ENCODE measurements at regions not wholly inside any gene's neighbourhood (a gene's known extent, or its start where the extent isn't known, plus 50 kb on each side); places are given as distances from the start of the nearest gene placed in this dataset.

- Histone ChIP-seq H3K9me3 (replicated peaks in 1 of 2; ENCODE audit: control insufficient read depth in 1 of 2, insufficient read depth in 1 of 2, low read length in 2 of 2) (peaks cover 6 to 12% of the 10 kb centered on the region in 2 donors), H3K9ac (ENCODE audit: insufficient read depth, low read length, poor library complexity, severe bottlenecking) (no peak overlapping the region), H3K79me2 (ENCODE audit: insufficient read depth, low read length) (no peaks in the 10 kb centered on the region), H2AFZ (ENCODE audit: insufficient read depth, low read depth, low read length, poor library complexity, severe bottlenecking) (no peak overlapping the region), H3K27me3 (ENCODE audit: control insufficient read depth in 2 of 2, insufficient read depth in 2 of 2, low read length in 2 of 2) (no peaks in the 10 kb centered on the region), H4K20me1 (ENCODE audit: insufficient read depth, low read length) (no peaks in the 10 kb centered on the region), H3K36me3 (replicated peaks in 1 of 2; ENCODE audit: control insufficient read depth in 1 of 2, insufficient read depth in 2 of 2, low read length in 2 of 2) (no peaks in the 10 kb centered on the region), H3K4me1 (ENCODE audit: control insufficient read depth in 1 of 2, insufficient read depth in 2 of 2, low read length in 2 of 2) (no peaks in the 10 kb centered on the region), H3K4me3 (replicated peaks in 1 of 3; ENCODE audit: low read depth in 2 of 3, low read length in 3 of 3) (no peak overlapping the region), H3K27ac (ENCODE audit: low read depth in 1 of 2, low read length in 2 of 2) (no peak overlapping the region), H3K4me2 (replicated peaks; ENCODE audit: extremely low read depth, low read length, poor library complexity, severe bottlenecking) (no peak overlapping the region)
- Mint-ChIP-seq H3K4me1 (no peaks in the 10 kb centered on the region), H3K9me3 (peaks cover 2 to 13% (median 10%) of the 10 kb centered on the region in 7 donors), H3K4me3 (no peak overlapping the region), H3K36me3 (no peaks in the 10 kb centered on the region), H3K27ac (no peak overlapping the region), H3K27me3 (ENCODE audit: low read depth in 3 of 3) (peaks cover 0 to 2% (median 2%) of the 10 kb centered on the region in 3 donors)
- TF ChIP-seq CTCF (IDR thresholded peaks at IDR 0.05), result no peak
- no CpG with 5 or more reads among the region's 2 CpGs for WGBS (ENCODE audit: insufficient coverage)
- no peak for DNase-seq
- intact Hi-C loops (cut with micrococcal nuclease), result no loop called here
Measured at GRCh38 chr20:52433326-52434040, 241.9 kb upstream of the ZFP64 start.

GRCh38 chr20:52432740-52433139, 241.2 kb upstream of the ZFP64 start:
- no peak for TF ChIP-seq CTCF (IDR thresholded peaks at IDR 0.05)
- Histone ChIP-seq H3K4me2 (replicated peaks; ENCODE audit: extremely low read depth, low read length, poor library complexity, severe bottlenecking) (no peak overlapping the region), H3K9me3 (replicated peaks in 1 of 2; ENCODE audit: control insufficient read depth in 1 of 2, insufficient read depth in 1 of 2, low read length in 2 of 2) (peaks cover 6 to 12% of the 10 kb centered on the region in 2 donors), H3K4me3 (replicated peaks in 1 of 3; ENCODE audit: low read depth in 2 of 3, low read length in 3 of 3) (no peak overlapping the region), H3K36me3 (replicated peaks in 1 of 2; ENCODE audit: control insufficient read depth in 1 of 2, insufficient read depth in 2 of 2, low read length in 2 of 2) (no peaks in the 10 kb centered on the region), H4K20me1 (ENCODE audit: insufficient read depth, low read length) (no peaks in the 10 kb centered on the region), H3K27ac (ENCODE audit: low read depth in 1 of 2, low read length in 2 of 2) (no peak overlapping the region), H3K4me1 (ENCODE audit: control insufficient read depth in 1 of 2, insufficient read depth in 2 of 2, low read length in 2 of 2) (no peaks in the 10 kb centered on the region), H3K9ac (ENCODE audit: insufficient read depth, low read length, poor library complexity, severe bottlenecking) (no peak overlapping the region), H3K27me3 (ENCODE audit: control insufficient read depth in 2 of 2, insufficient read depth in 2 of 2, low read length in 2 of 2) (no peaks in the 10 kb centered on the region), H2AFZ (ENCODE audit: insufficient read depth, low read depth, low read length, poor library complexity, severe bottlenecking) (no peak overlapping the region), H3K79me2 (ENCODE audit: insufficient read depth, low read length) (no peaks in the 10 kb centered on the region)
- H3K4me3 Mint-ChIP-seq, result no peak overlapping the region
- H3K27ac Mint-ChIP-seq, result no peak overlapping the region
- H3K9me3 Mint-ChIP-seq, result peaks cover 2 to 13% (median 10%) of the 10 kb centered on the region in 7 donors
- DNase-seq, result no peak
- H3K27me3 Mint-ChIP-seq (ENCODE audit: low read depth in 3 of 3), result peaks cover 0 to 2% (median 2%) of the 10 kb centered on the region in 3 donors
- intact Hi-C loops (cut with micrococcal nuclease), result no loop called here
- H3K36me3 Mint-ChIP-seq, result no peaks in the 10 kb centered on the region
- no peaks in the 10 kb centered on the region for H3K4me1 Mint-ChIP-seq
- 60% methylated on average over 1 of the region's 2 CpGs for WGBS (ENCODE audit: insufficient coverage)

All from CD14-positive monocyte (primary cell).